ENCODE measurements at regions not wholly inside any gene's neighbourhood (a gene's known extent, or its start where the extent isn't known, plus 50 kb on each side); places are given as distances from the start of the nearest gene placed in this dataset.

DNA sequence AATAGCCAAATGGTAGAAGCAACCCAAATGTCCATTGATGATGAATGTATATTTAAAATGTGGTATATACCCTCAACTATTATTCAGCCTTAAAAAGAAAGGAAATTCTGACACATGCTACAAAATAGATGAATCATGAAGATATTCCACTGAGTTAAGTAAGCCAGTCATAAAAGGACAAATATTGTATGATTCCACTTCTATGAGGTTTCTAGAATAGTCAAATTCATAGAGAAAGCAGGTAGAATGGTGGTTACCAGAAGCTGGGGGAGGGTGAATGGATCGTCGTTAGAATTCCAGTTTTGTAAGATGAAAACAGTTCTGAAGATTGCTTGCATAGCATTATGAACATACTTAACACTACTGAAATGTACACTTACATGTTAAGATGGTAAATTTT, 214.3 kb upstream of the MYLIP start:
- Histone ChIP-seq H4K20me1 (ENCODE audit: control insufficient read depth, insufficient read depth, insufficient read length) (no peaks in the 10 kb centered on the region), H4K8ac (replicated peaks; ENCODE audit: insufficient read length, low read depth, low read length) (no peak overlapping the region), H4K5ac (ENCODE audit: insufficient read length, low read depth, low read length) (no peak overlapping the region), H3K27ac (ENCODE audit: insufficient read length, low read depth, low read length) (no peak overlapping the region), H2BK12ac (ENCODE audit: insufficient read length, low read depth, low read length) (no peak overlapping the region), H3K4ac (ENCODE audit: low read depth, low read length) (no peak overlapping the region), H2AK5ac (ENCODE audit: insufficient read length, low read length) (no peak overlapping the region), H3K18ac (ENCODE audit: insufficient read length, low read depth, low read length) (no peak overlapping the region), H3K23ac (ENCODE audit: insufficient read length, low read depth, low read length) (no peak overlapping the region), H3K9me3 (ENCODE audit: control insufficient read depth, low read depth, low read length) (no peaks in the 10 kb centered on the region), H2BK20ac (ENCODE audit: low read depth, low read length, poor library complexity, severe bottlenecking) (no peak overlapping the region), H4K91ac (ENCODE audit: insufficient read length, low read depth, low read length) (no peak overlapping the region), H2BK5ac (ENCODE audit: insufficient read length, low read length) (no peak overlapping the region), H2AFZ (ENCODE audit: low read length) (no peak overlapping the region), H2BK15ac (ENCODE audit: low read depth, low read length) (no peak overlapping the region), H3K79me1 (ENCODE audit: insufficient read depth, low read depth, low read length, poor library complexity, severe bottlenecking) (no peaks in the 10 kb centered on the region), H3K79me2 (ENCODE audit: insufficient read depth, low read length) (no peaks in the 10 kb centered on the region), H2BK120ac (ENCODE audit: low read depth, low read length, poor library complexity, severe bottlenecking) (no peak overlapping the region), H3T11ph (ENCODE audit: low read length) (no peak overlapping the region), H3K27me3 (ENCODE audit: insufficient read depth, low read length) (no peaks in the 10 kb centered on the region), H3K56ac (ENCODE audit: insufficient read length, low read depth, low read length) (no peak overlapping the region), H3K14ac (ENCODE audit: insufficient read depth, low read length) (no peak overlapping the region), H3K4me1 (ENCODE audit: insufficient read depth, low read length) (peaks cover 15% of the 10 kb centered on the region; the same call in 1 of the 2 replicates), H3K23me2 (ENCODE audit: insufficient read length, low read depth, low read length, poor library complexity, severe bottlenecking) (no peaks in the 10 kb centered on the region), H3K4me2 (ENCODE audit: insufficient read depth, insufficient read length, low read length) (no peak overlapping the region), H3K9ac (ENCODE audit: extremely low read depth, insufficient read length, low read length) (no peak overlapping the region)
- Mint-ChIP-seq H3K27me3 (ENCODE audit: low read depth) (no peaks in the 10 kb centered on the region), H3K9me3 (peaks cover 0 to 2% of the 10 kb centered on the region in 2 experiments; a peak in 4 of 5 replicates), H3K27ac (no peak overlapping the region), H3K36me3 (ENCODE audit: insufficient read depth in 1 of 3, low read depth in 3 of 3) (no peaks in the 10 kb centered on the region), H3K4me3 (no peak overlapping the region), H3K4me1 (peaks cover 39 to 53% of the 10 kb centered on the region in 2 experiments)
- no CpG with 5 or more reads among the region's 2 CpGs for WGBS (ENCODE audit: extremely low coverage, insufficient read length, low lambda C conversion rate)
- no peak for DNase-seq
- TF ChIP-seq, protein P1, sequence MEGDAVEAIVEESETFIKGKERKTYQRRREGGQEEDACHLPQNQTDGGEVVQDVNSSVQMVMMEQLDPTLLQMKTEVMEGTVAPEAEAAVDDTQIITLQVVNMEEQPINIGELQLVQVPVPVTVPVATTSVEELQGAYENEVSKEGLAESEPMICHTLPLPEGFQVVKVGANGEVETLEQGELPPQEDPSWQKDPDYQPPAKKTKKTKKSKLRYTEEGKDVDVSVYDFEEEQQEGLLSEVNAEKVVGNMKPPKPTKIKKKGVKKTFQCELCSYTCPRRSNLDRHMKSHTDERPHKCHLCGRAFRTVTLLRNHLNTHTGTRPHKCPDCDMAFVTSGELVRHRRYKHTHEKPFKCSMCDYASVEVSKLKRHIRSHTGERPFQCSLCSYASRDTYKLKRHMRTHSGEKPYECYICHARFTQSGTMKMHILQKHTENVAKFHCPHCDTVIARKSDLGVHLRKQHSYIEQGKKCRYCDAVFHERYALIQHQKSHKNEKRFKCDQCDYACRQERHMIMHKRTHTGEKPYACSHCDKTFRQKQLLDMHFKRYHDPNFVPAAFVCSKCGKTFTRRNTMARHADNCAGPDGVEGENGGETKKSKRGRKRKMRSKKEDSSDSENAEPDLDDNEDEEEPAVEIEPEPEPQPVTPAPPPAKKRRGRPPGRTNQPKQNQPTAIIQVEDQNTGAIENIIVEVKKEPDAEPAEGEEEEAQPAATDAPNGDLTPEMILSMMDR (conservative IDR thresholded peaks at IDR 0.05) = no peak
